PC-3 (cell line): ENCODE measurements at regions not wholly inside any gene's neighbourhood (a gene's known extent, or its start where the extent isn't known, plus 50 kb on each side); places are given as distances from the start of the nearest gene placed in this dataset.
"Not testable (repeated sequence)": the region's sequence is repeated elsewhere in the genome, so short reads cannot be mapped to it uniquely, and the experiment has no call there.

Source experiments
- ATAC-seq: fragments of 200-7000 bp; cut with Tn5 transposase; 2 replicates; pipeline ENCODE4 v1.9.1; 2020; ENCODE audit warnings: mild to moderate bottlenecking, moderate library complexity
- BruUV-seq: library from RNA; stranded (reverse); fragments of 400-500 nt; replicated peaks from 2 replicates; lab custom pipeline; 2021; lab: Mats Ljungman, UMichigan
- CTCF ChIA-PET: fragments of 300-600 bp; sonication (Branson Sonifier 250); formaldehyde crosslinking; loops from one replicate; lab custom pipeline; 2022; ENCODE audit warnings: antibody characterized with exemption; lab: Charles Lee
- POLR2A ChIA-PET: fragments of 300-600 bp; sonication (Branson Sonifier 250); formaldehyde crosslinking; loops from one replicate; lab custom pipeline; 2022; ENCODE audit warnings: antibody characterized with exemption; ENCODE audit not compliant: unreplicated experiment; lab: Charles Lee
- DNase-seq: peaks from one replicate; pipeline ENCODE4 v3.0.0-alpha.2; 2015
- H2AFZ ChIP-seq: fragments of 300-600 bp; sonication (generic); 2 replicates; pipeline ENCODE4 v1.6.0; 2016; ENCODE audit warnings: antibody characterized with exemption, low read length
- H3F3A ChIP-seq: fragments of 300-600 bp; sonication (generic); one replicate; pipeline ENCODE4 v1.6.0; 2017; ENCODE audit warnings: antibody characterized with exemption, low read length, control low read depth, mild to moderate bottlenecking; ENCODE audit not compliant: unreplicated experiment
- H3K27ac ChIP-seq: fragments of 300-600 bp; sonication (generic); 2 replicates; pipeline ENCODE4 v1.5.1; 2016; ENCODE audit warnings: mild to moderate bottlenecking, low read length
- H3K27me3 ChIP-seq: fragments of 300-600 bp; sonication (generic); 2 replicates; pipeline ENCODE4 v1.6.1; 2016; ENCODE audit warnings: low read length, mixed read lengths
- H3K36me3 ChIP-seq: fragments of 300-600 bp; sonication (generic); 2 replicates; pipeline ENCODE4 v1.6.1; 2016; ENCODE audit warnings: low read depth, mixed run types, low read length, mixed read lengths
- H3K4me1 ChIP-seq: fragments of 300-600 bp; sonication (generic); 2 replicates; pipeline ENCODE4 v1.5.1; 2016; ENCODE audit warnings: low read length; ENCODE audit not compliant: insufficient read depth
- H3K4me2 ChIP-seq: fragments of 300-600 bp; sonication (generic); 2 replicates; pipeline ENCODE4 v1.6.0; 2016; ENCODE audit warnings: low read length
- H3K4me3 ChIP-seq: fragments of 300-600 bp; sonication (generic); 2 replicates; pipeline ENCODE4 v1.5.1; 2016; ENCODE audit warnings: mild to moderate bottlenecking, low read length, mixed read lengths
- H3K79me2 ChIP-seq: fragments of 300-600 bp; sonication (generic); 2 replicates; pipeline ENCODE4 v1.6.1; 2017; ENCODE audit warnings: low read length, mixed read lengths
- H3K9ac ChIP-seq: fragments of 300-600 bp; sonication (generic); 2 replicates; pipeline ENCODE4 v1.6.0; 2016; ENCODE audit warnings: mild to moderate bottlenecking, low read length
- H3K9me2 ChIP-seq: fragments of 300-600 bp; sonication (generic); replicated peaks from 2 replicates; pipeline ENCODE4 v1.6.1; 2016; ENCODE audit warnings: mixed run types, low read length, mixed read lengths
- H3K9me3 ChIP-seq: fragments of 300-600 bp; sonication (generic); 2 replicates; pipeline ENCODE4 v1.6.1; 2016; ENCODE audit warnings: low read length, mixed read lengths
- H4K20me1 ChIP-seq: fragments of 300-600 bp; sonication (generic); 2 replicates; pipeline ENCODE4 v1.6.1; 2016; ENCODE audit warnings: low read length, mixed read lengths
- EZH2 ChIP-seq: fragments of 300-600 bp; sonication (generic); IDR thresholded peaks from one replicate; pipeline ENCODE4 v1.6.1; 2017; ENCODE audit warnings: antibody characterized with exemption, mild to moderate bottlenecking, low read length; ENCODE audit not compliant: unreplicated experiment
- EZH2phosphoT487 ChIP-seq: fragments of 300-600 bp; sonication (generic); IDR thresholded peaks from 2 replicates; pipeline ENCODE4 v1.6.1; 2018; ENCODE audit warnings: mild to moderate bottlenecking, antibody characterized with exemption, low read length, borderline replicate concordance
- intact Hi-C: fragments of 100-400 bp; cut with micrococcal nuclease; formaldehyde crosslinking; loops from 2 replicates; pipeline ENCODE4 v1.9.0; 2023
- TF ChIP-seq, protein P1 (sequence below): fragments of 300-600 bp; sonication (generic); conservative IDR thresholded peaks from 2 replicates; pipeline ENCODE4 v1.5.1; 2017; ENCODE audit warnings: antibody characterized with exemption, low read depth, mild to moderate bottlenecking, low read length

DNA sequence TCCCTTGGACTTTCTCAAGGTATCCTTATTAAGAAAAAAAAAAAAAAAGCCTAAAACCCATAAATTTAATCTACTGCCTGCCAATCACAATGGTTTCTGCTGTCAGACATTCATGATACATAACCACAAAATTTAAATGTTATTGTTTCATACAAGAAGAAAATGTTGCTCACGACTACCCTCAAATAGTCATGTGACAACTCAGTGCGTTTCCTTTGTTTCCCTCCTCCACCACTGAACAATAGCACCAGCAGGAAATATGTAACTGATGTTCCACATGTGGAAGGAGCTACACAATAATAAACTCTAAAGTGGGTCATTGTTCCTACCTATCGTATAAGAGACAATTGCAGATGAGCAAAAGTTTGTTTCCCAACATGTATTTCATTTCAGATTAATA, 244.1 kb upstream of the EDNRA start:
- Histone ChIP-seq H3K4me3 (no peak overlapping the region), H2AFZ (no peak overlapping the region), H3K36me3 (no peaks in the 10 kb centered on the region), H3K27me3 (no peaks in the 10 kb centered on the region), H3K9me3 (no peaks in the 10 kb centered on the region), H4K20me1 (no peaks in the 10 kb centered on the region), H3K9me2 (no peaks in the 10 kb centered on the region), H3K27ac (no peak overlapping the region), H3K4me1 (no peaks in the 10 kb centered on the region), H3K79me2 (no peaks in the 10 kb centered on the region), H3K9ac (no peak overlapping the region), H3F3A (no peaks in the 10 kb centered on the region), H3K4me2 (no peak overlapping the region)
- TF ChIP-seq, protein P1, sequence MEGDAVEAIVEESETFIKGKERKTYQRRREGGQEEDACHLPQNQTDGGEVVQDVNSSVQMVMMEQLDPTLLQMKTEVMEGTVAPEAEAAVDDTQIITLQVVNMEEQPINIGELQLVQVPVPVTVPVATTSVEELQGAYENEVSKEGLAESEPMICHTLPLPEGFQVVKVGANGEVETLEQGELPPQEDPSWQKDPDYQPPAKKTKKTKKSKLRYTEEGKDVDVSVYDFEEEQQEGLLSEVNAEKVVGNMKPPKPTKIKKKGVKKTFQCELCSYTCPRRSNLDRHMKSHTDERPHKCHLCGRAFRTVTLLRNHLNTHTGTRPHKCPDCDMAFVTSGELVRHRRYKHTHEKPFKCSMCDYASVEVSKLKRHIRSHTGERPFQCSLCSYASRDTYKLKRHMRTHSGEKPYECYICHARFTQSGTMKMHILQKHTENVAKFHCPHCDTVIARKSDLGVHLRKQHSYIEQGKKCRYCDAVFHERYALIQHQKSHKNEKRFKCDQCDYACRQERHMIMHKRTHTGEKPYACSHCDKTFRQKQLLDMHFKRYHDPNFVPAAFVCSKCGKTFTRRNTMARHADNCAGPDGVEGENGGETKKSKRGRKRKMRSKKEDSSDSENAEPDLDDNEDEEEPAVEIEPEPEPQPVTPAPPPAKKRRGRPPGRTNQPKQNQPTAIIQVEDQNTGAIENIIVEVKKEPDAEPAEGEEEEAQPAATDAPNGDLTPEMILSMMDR = no peak
- no peak for TF ChIP-seq EZH2
- TF ChIP-seq EZH2phosphoT487 = no peak
- intact Hi-C loops = no loop called here
- ChIA-PET POLR2A (no interaction called here), CTCF (interaction anchor here (0.7 kb wide), 1 partner anchor 97 kb away, joined by 3 read pairs; no protein-coding TSS in a partner anchor)
- no peak for DNase-seq
- ATAC-seq = no peak
- BruUV-seq = no TSS peak

DNA sequence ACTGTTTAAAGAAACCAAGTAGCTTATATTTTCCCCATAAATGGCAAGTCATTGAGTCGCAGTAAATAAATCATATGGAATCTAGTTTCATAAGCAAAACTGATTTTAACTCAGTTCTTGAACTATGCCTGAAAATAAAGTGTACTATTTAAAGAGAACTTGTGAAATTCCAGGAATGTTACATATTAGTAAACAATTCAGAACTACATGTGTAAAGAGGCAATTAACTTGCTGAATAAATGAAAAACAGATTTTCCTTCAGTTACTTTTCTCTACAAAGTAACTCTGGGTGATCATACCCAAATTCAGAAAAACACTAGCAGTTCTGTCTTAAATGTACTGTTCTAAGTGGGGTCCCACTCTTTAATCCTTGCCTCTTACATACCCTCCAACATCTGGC, 236.1 kb upstream of the EDNRA start:
- Histone ChIP-seq H3K4me3 (no peak overlapping the region), H3F3A (no peaks in the 10 kb centered on the region), H3K79me2 (no peaks in the 10 kb centered on the region), H3K9me2 (no peaks in the 10 kb centered on the region), H3K36me3 (no peaks in the 10 kb centered on the region), H3K9me3 (no peaks in the 10 kb centered on the region), H3K4me1 (peaks cover 7% of the 10 kb centered on the region; the same call in 1 of the 2 replicates), H3K4me2 (no peak overlapping the region), H4K20me1 (no peaks in the 10 kb centered on the region), H3K27me3 (no peaks in the 10 kb centered on the region), H3K9ac (no peak overlapping the region), H3K27ac (no peak overlapping the region), H2AFZ (no peak overlapping the region)
- ATAC-seq (no peak), DNase-seq (no peak)
- CTCF ChIA-PET = interaction anchor here (0.6 kb wide), 1 partner anchor 274 kb away, joined by 3 read pairs; no protein-coding TSS in a partner anchor
- POLR2A ChIA-PET = no interaction called here
- BruUV-seq = no TSS peak
- TF ChIP-seq EZH2phosphoT487 (no peak), EZH2 (no peak)
- TF ChIP-seq, protein P1 = no peak
- intact Hi-C loops = loop anchor here (5.0 kb wide), 1 partner anchor 127 kb away; no protein-coding TSS in a partner anchor

- ATAC-seq = no peak
- ChIA-PET POLR2A (no interaction called here), CTCF (no interaction called here)
Observed at GRCh38 chr4:147246096-147246495, 234.8 kb upstream of the EDNRA start.

GRCh38 chr4:147246528-147246927, 234.4 kb upstream of the EDNRA start:
- CTCF ChIA-PET, H3K27me3 ChIP-seq, H3K27ac ChIP-seq, H2AFZ ChIP-seq, DNase-seq, H3F3A ChIP-seq, POLR2A ChIA-PET, H3K4me2 ChIP-seq, H3K9me2 ChIP-seq, H3K9ac ChIP-seq, H4K20me1 ChIP-seq, ATAC-seq, H3K9me3 ChIP-seq, BruUV-seq, H3K4me3 ChIP-seq, H3K79me2 ChIP-seq, H3K36me3 ChIP-seq, H3K4me1 ChIP-seq: not testable (repeated sequence)
- intact Hi-C loops = loop anchor here (5.0 kb wide), 1 partner anchor 129 kb away; no protein-coding TSS in a partner anchor

More at GRCh38 chr4:147246096-147246495, 234.8 kb upstream of the EDNRA start:
- no peak overlapping the region for H2AFZ ChIP-seq
- BruUV-seq = no TSS peak
- intact Hi-C loops = loop anchor here (5.0 kb wide), 1 partner anchor 129 kb away; no protein-coding TSS in a partner anchor
- 0 out of 2 replicates have a peak, but pooled peaks cover 1% of the 10 kb centered on the region for H3K9me3 ChIP-seq
- H3K27me3 ChIP-seq = no peaks in the 10 kb centered on the region
- TF ChIP-seq EZH2 (no peak), EZH2phosphoT487 (no peak)
- TF ChIP-seq, protein P1 = no peak
- H3K36me3 ChIP-seq = no peaks in the 10 kb centered on the region
- DNase-seq = no peak
- H3K79me2 ChIP-seq = no peaks in the 10 kb centered on the region
- H3K27ac ChIP-seq = no peak overlapping the region
- H3K4me1 ChIP-seq = peaks cover 7% of the 10 kb centered on the region; the same call in 1 of the 2 replicates
- H3K4me3 ChIP-seq = no peak overlapping the region
- H3F3A ChIP-seq = no peaks in the 10 kb centered on the region
- H3K9ac ChIP-seq = no peak overlapping the region
- no peaks in the 10 kb centered on the region for H4K20me1 ChIP-seq
- no peaks in the 10 kb centered on the region for H3K9me2 ChIP-seq
- no peak overlapping the region for H3K4me2 ChIP-seq
